GM18907 (cell line): ENCODE measurements at regions not wholly inside any gene's neighbourhood (a gene's known extent, or its start where the extent isn't known, plus 50 kb on each side); places are given as distances from the start of the nearest gene placed in this dataset.
"Not testable (repeated sequence)": the region's sequence is repeated elsewhere in the genome, so short reads cannot be mapped to it uniquely, and the experiment has no call there.

Source experiments
- ATAC-seq: cut with Tn5 transposase; IDR thresholded peaks from one replicate; pipeline ENCODE4 v1.9.1; 2021; ENCODE audit warnings: mild to moderate bottlenecking, moderate library complexity; ENCODE audit not compliant: unreplicated experiment

DNA sequence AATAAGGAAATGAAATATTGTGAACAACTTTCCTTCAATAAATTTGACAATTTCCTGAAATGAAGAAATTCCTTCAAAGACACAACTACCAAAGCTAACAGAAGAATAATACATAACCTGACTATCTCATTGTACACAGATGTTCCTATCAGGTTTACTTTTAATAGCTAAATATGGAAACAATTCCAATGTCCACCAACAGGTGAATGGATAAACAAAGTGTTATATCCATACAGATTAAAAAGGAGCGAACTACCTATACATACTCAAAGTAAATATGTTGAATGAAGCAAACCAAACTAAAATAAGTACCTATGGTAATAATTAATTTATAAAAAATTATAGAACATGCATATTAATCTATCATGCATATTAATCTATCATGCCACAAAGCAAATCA, 554.9 kb downstream of the PPP4R3C start:
- no peak for ATAC-seq

DNA sequence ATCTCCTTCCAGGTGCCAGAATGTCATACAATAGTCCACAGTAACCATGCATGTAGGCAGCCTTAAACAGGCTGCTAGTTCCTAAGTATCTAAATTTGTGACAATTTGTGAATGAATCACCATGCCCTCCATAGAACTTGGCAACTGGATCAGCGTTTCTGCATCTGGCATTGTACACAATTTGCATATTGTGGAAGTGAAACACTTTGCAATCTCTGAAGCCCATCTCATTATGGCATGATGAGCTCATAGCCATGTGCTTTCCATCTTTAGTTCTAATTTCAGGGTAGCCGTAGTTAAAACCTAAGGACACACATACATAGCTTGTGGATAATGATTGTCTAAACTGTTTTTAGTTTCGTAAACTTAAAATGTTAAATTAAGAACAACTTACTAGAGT, 573.6 kb downstream of the PPP4R3C start:
- ATAC-seq: no peak

DNA sequence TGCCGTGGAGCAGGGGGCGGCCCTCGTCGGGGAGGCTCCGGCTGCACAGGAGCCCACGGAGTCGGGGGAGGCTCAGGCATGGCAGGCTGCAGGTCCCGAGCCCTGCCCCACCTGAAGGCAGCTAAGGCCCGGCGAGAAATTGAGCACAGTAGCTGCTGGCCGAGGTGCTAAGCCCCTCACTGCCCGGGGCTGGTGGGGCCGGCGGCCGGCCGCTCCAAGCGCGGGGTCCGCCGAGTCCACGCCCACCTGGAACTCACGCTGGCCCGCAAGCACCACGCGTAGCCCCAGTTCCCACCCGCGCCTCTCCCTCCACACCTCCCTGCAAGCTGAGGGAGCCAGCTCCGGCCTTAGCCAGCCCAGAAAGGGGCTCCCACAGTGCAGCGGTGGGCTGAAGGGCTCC, 589.4 kb downstream of the PPP4R3C start:
- ATAC-seq: no peak

DNA sequence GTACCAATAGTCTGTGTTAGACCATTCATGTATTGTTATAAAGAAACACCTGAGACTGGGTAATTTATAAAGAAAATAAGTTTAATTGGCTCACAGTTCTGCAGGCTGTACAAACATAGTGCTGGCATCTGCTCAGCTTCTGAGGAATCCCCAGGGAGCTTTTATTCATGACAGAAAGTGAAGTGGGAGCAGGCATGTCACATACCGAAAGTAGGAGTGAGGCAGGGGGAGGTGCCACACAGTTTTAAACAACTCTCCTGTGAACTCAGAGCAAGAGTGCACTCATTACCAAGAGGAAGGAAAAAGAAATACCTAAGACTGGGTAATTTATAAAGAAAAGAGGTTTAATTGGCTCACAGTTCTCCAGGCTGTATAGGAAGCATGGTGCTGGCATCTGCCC, 591.2 kb downstream of the PPP4R3C start:
- ATAC-seq: no peak

DNA sequence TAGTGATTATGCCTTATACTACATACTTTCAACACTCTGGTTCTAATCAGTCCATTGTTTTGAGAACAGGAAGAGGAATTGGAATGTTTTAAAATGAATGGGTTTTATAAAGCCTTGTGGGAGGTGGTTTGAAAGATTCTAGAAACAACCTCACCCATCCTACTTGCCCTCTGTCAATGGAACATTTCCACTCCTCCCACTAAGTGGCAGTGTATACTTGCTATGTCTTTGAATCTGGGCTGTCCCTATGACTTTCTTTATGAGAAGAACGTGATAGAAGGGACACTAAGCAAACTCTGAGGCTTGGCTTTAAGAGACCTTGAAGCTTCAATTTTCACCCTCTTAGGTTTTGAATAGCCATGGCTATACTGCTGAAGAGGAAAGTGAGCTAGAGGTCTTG, 611.2 kb downstream of the PPP4R3C start:
- no peak for ATAC-seq

DNA sequence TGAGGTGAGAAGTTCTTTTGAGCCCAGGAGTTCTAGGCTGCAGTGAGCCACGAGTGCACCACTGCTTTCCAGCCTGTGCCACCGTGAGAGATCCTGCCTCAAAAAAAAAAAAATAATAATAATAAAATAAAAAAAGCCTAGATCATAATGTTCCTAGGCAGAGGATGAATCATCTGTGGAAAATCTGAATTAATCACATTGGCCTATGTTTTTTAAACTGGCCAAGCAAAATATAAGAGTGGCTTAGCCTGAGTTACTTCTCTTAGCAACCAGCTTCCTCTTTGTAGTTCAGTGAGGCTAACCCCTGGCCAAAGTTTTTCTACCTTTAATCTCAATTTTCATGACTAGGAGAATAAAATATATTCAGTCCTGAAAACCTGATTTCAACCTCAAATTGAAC, 614.6 kb downstream of the PPP4R3C start:
- no peak for ATAC-seq

DNA sequence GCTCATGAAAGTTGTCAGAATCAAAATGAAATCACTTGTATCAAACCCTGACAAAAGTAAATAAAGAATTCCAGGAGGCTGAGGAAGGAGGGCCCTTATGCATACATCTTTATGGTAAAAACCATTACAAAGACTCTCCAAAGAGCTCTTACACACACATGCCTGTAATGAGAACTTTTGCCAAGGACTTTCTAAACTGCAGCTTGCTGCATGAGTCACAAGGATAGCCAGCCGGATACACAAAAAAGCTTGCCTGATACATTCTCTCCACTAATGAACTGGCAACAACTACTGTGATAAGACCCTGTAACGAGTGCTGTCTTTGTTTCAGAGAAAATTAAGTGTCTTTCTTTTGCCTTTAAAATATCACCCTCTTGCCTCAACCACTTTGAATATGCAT, 618.1 kb downstream of the PPP4R3C start:
- no peak for ATAC-seq

DNA sequence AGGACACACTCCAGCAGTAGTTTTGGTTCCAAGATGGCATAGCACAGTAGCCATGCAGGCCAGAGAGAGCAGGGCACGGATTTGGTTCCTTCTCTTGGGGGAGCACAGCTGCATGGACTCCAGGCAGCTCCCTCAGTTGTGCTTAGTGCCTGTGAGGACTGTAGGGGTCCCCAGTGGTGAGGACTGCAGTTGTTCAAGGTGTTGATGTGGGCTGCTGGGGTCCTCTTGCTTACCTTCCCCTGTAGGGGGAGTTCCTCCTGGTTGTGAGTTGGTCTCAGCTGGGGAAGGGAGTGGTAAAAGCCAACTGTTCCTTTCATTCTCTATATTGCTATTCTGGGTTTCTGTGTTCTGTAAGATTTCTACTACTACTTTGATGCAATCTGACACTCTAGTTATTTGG, 606.5 kb downstream of the MAGEB5 start:
- ATAC-seq: no peak

DNA sequence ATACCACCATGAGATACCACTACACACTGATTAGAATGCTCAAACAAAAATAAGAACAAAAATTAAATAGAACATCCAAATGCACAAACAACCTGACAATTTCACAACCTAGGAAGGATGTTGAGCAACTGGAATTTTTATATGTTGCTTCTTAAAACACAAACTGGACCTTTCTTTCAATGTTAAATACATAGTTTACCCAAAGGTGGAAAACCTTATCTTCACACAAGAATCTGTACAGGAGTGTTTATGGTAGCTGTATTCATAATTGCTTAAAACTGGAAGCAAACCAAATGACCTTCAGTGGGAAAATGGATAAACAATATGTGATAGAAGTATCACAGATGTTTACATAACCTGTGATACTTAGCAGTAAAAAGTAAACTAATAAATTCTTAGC, 573.8 kb downstream of the MAGEB5 start:
- ATAC-seq: no peak

DNA sequence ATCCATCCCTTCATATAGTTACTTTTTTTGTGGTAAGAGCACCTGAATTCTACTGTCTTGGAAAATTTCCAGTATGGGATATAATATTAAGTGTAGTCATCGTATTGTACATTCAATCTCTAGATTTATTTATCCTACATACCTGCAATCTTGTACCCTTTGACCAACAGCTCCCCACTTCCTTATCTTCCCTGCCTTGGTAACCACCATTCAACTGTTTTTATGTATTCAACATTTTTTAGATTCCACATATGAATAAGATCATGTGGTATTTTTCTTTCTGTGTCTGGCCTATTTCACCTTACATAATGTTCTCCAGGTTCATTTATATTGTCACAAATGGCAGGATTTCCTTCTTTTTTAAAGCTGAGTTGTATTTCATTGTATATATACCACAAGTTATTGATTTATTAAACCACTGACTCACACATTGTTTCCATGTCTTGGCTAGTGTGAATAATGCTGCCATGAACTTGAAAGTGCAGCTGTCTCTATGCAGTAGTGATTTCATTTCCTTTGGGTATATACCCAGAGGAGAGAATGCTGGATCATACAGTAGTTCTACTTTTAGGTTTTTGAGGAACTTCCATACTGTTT, 572.5 kb downstream of the MAGEB5 start:
- ATAC-seq: no peak

DNA sequence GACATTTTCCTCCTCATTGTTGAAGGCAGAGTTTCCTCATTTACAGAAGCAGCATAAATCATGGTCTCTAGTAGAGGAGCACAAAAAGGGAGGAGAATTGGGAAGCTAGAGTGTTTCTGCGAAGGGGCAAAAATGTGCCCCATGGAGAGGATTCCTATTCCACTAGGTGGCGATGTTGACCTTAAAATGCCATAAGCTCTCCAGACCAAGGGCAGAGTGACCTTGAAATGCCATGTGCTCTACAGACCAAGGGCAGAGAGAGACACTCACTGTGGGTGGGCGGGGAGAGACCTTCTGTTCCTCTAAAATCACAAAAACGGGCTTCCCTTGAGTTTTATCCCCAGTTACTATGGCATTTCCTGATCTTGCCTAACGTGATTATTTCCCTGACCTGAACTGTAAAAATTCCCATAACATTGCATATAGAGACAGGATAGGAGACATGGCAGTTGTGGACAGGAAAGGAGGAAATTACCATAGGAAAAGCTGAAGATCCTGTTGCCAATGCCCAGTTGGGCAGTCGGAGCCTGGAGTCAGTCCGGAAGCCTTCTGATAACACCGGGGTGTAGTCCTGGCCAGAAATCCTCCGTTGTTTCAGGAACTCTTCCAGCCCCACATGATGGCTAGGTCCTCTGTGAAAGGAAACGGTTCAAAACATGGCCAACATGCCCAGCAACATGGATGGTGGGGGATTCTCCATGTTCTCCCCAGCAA, 567.7 kb downstream of the MAGEB5 start:
- peak; percentile 92 for ATAC-seq

DNA sequence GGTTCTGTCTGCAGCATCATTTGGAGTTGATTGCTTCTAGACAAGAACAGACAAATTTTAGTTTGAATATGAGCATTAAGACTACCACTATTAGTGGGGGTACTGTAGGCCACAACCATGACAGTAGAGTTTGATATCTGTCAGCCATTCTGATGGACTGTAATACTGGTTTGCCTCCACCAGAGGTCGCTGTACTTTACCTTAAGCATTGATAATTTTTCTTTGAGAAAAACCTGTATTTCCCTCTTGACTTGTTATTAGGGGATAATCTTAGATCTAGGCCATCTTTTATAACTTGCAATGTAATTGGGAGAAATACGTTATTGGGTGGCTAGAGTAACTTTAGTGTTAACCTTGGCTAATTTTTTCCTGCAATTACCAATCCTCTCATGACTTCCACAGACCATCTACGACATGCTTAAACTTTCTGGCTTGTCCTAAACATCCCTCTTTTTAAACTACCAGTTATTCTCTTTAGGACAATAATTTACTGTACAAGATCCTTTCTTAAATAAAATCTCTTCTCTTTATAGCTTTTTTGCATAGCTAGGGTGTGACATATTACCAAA, 562.4 kb downstream of the MAGEB5 start:
- no peak for ATAC-seq

DNA sequence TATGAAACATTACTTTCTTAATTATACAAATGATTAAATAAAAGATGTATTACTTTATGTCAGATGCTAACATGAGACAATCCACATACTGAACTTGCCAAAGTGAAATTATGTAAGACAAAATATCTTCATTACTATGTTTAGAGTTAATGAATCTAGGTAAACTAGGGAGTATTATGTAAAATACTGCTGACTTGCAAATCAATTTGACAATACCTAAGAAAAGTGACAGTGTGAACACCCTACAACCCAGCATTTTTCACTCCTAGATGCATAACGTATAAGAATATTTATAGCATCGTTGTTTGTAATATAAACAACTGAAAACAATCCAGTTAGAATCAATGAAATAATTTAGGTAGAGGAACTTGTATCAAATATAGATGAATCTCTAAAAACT, 546.3 kb downstream of the MAGEB5 start:
- no peak for ATAC-seq

DNA sequence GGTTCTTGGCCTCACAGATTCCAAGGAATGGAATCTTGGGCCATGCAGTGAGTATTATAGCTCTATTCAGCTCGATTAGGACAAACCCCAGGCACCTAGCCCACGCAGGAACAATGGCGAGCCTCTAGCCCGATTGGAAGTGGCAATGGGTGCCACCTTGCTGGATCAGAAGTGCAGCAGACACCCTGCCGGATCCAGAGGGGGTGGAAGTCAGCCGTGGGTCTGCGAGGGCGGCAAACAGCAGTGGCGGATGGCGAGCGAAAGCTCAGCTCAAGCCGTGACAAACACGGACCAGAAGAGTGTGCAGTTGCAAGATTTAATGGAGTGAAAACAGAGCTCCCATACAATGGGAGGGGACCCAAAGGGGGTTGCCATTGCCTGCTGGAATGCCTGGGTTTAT, 539.8 kb downstream of the MAGEB5 start:
- not testable (repeated sequence) for ATAC-seq

DNA sequence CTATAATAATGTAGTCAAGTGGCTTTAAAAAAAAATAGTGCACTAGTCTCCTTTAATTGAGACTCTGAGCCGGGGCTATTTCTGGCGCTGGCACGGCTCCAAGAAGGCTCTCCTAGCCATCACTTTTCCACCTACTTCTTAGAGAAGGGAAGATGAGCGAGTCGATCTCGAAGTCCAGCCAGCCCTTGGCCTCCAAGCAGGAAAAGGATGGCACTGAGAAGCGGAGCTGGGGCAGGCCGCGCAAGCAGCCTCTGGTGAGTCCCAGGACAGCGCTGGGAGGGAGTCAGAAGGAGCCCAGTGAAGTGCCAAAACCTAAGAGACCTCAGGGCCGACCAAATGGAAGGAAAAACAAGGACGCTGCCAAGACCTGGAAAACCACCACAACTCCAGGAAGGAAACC, 531.9 kb downstream of the MAGEB5 start:
- ATAC-seq: no peak

DNA sequence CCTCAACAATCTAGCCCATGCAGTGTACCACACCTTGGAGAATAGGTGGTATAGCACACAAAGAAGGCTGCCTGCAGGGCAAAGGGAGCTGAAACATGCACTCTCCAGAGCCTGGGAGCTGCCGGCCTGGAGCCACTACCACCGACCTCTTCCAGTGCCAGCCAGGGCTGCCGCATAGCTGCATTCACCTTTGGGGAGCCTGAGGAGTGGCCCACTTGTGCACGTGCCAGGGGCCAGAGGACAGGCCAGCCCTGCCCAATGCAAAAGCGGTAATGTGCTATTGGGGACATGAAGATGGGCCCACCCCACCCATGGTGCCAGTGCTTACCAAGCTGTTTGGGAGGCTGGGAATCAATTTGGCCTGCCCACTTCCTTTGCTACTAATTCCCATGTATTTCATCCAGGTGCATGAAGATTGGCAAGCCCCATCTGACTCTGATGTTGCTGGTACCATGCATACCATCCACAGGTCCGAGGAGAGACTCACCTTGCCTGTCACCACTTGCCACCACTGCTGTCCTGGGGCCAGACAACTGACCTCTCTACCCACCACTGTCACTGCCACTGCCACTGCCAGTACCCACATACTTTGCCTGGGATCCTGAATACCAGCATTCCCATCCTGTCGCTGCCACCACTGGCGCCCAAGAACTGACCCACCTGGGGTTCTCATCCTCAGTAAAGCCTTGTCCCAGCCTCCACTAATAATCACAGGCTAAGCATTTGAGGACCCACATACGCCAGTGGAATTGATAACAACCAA, 506.9 kb downstream of the MAGEB5 start:
- ATAC-seq: no peak

DNA sequence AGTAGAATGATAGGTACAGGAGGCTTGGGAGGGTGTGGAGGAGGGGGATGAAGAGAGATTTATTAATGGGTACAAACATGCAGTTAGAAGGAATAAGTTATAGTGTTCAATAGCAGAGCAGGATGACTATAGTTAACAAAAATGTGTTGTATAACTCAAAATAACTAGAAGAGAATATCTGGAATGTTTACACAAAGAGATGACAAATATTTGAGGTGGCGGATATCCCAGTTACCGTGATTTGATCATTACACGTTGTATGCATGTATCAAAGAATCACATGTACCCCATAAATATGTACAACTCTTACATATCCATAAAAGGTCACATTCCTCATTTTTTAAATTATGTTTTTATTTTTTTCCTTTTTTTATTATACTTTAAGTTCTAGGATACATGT, 456.6 kb downstream of the MAGEB5 start:
- ATAC-seq: no peak

DNA sequence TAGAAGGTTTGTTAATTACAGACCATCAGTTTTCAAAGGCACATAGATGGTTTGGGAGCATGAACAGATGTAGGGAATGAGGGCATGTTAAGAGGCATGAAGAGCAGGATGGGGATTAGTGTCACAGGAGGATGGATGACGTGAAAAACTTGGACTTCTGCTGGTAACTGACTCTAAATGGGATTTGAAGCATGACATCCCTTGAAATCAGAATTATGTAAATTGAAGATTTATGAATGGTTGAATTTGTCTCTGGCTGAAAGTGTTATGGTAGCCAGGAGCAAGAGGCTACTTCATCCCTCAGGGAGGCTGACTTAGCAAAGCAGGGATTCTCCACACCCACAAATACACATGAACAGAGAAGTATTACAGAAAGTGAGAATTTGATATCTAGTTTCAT, 454.6 kb downstream of the MAGEB5 start:
- no peak for ATAC-seq

DNA sequence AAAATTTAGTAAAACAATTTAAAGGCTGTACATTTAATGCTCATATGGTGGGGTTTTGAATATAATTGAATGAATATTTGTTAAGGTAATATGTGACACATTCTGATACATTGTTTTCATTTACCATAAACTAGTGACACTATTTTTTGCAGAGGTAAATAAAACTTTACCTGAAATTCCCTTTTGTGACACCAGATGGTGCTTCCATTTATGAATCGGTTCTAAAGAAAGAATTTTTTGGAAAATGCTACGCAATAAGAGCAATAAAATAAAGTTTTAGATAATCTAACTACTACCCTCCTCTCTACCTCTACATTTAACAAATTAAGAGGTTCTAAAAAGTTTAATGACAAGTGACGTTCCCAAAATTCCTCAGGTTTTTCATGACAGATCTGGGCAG, 448.9 kb downstream of the MAGEB5 start:
- ATAC-seq: no peak

DNA sequence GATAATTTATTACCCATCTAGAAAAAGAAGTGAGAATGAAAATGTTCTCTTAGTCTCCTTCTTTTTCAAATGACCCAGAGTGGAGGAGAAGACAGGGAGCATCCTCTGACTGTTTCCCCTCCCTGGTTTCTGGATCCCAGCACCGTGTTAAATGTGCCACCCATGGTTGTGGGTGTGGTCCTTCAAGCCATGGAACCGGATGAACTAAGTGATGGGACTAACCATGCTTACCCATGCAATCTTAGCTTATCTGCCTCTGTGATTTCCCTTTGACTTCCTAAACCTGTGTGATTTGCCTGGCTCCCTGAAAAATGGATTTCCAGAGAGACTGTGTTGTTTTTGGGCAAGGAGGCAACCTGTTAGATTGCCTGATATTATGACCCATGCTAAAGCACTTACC, 437.1 kb downstream of the MAGEB5 start:
- no peak for ATAC-seq

DNA sequence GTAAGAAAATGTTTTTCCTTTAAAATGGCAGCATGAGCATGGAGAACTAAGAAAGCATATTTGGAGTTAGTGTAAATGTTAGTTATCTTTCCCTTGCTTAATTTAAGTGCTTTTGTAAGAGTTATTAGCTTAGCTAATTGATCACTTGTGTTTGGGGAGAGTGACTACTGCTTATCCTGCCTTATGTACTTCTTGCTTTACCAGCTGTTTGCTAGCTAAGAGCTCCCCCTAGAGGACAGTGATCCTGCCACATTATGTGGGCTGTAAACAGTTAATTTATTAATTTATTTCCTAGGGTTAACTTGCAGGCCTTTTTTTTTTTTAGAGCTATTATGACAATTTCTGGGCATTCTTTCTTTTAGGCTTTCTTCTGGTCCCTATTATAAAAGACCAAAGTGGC, 435.8 kb downstream of the MAGEB5 start:
- no peak for ATAC-seq

DNA sequence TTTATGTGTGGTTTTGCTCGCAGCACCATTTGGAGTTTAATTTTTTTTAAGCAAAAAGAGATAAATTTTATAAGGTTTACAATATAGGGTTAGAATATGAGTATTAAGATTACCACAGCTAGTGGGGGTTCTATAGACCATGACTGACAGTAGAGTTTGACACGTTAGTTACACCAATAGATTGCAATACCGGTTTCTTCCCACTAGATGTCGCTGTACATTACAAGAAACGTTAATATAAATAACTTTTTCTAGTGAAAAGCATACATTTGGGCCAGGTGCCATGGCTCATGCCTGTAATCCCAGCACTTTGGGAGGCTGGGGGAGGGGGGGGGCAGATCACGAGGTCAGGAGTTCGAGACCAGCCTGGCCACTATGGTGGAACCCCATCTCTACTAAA, 433.6 kb downstream of the MAGEB5 start:
- peak; percentile 51 for ATAC-seq
